GM23248 (cell line): ENCODE measurements at regions not wholly inside any gene's neighbourhood (a gene's known extent, or its start where the extent isn't known, plus 50 kb on each side); places are given as distances from the start of the nearest gene placed in this dataset.

ENCODE experiments used
- EZH2 ChIP-seq: fragments of 200-600 bp; sonication (generic); IDR thresholded peaks from 2 replicates; pipeline ENCODE4 v1.6.1; 2018; ENCODE audit warnings: antibody characterized with exemption, mild to moderate bottlenecking; ENCODE audit not compliant: insufficient read depth, poor library complexity, severe bottlenecking
- EZH2phosphoT487 ChIP-seq: fragments of 200-600 bp; sonication (generic); IDR thresholded peaks from 2 replicates; pipeline ENCODE4 v1.6.1; 2018; ENCODE audit warnings: antibody characterized with exemption, moderate library complexity, mild to moderate bottlenecking, low read depth; ENCODE audit not compliant: insufficient read depth

- TF ChIP-seq EZH2phosphoT487, result no peak
- no peak for TF ChIP-seq EZH2
Measured at GRCh38 chr1:182133181-182133580, 71.7 kb upstream of the ZNF648 start.
